WTC11 (cell line): ENCODE measurements at regions not wholly inside any gene's neighbourhood (a gene's known extent, or its start where the extent isn't known, plus 50 kb on each side); places are given as distances from the start of the nearest gene placed in this dataset.
"Not testable (repeated sequence)": the region's sequence is repeated elsewhere in the genome, so short reads cannot be mapped to it uniquely, and the experiment has no call there.

ENCODE experiments used
- ATAC-seq: fragments of 200-7000 bp; cut with Tn5 transposase; 2 replicates; pipeline ENCODE4 v1.10.0; 2021; ENCODE audit warnings: mild to moderate bottlenecking, moderate library complexity
- CTCF ChIA-PET: fragments of 300-600 bp; sonication (Branson Sonifier 250); formaldehyde crosslinking; loops from one replicate; lab custom pipeline; 2021; ENCODE audit warnings: antibody characterized with exemption; lab: Charles Lee
- POLR2A ChIA-PET: fragments of 350-600 bp; sonication (Branson Sonifier 250); formaldehyde crosslinking; loops from one replicate; lab custom pipeline; 2021; ENCODE audit warnings: antibody characterized with exemption; lab: Charles Lee
- DNase-seq: peaks from one replicate; pipeline ENCODE4 v3.0.0; 2021; ENCODE audit warnings: low spot score
- H3K27ac Mint-ChIP-seq: 2 replicates; pipeline ENCODE4 v1.8.0; 2021; ENCODE audit warnings: mixed read lengths
- H3K27me3 Mint-ChIP-seq: 2 replicates; pipeline ENCODE4 v1.8.0; 2021; ENCODE audit warnings: low read depth, mild to moderate bottlenecking, moderate library complexity, mixed read lengths
- H3K36me3 Mint-ChIP-seq: 2 replicates; pipeline ENCODE4 v1.8.0; 2021; ENCODE audit warnings: mixed read lengths
- H3K4me1 Mint-ChIP-seq: 2 replicates; pipeline ENCODE4 v1.8.0; 2022; ENCODE audit warnings: mixed read lengths
- H3K4me3 Mint-ChIP-seq: 2 replicates; pipeline ENCODE4 v1.8.0; 2021; ENCODE audit warnings: mild to moderate bottlenecking, moderate library complexity, mixed read lengths
- H3K9me3 Mint-ChIP-seq: 2 replicates; pipeline ENCODE4 v1.8.0; 2021; ENCODE audit warnings: mixed read lengths
- CBFB ChIP-seq: sonication (generic); formaldehyde crosslinking; IDR thresholded peaks from 2 replicates; pipeline ENCODE4 v1.8.1; 2022; ENCODE audit warnings: mild to moderate bottlenecking, low read depth, missing genetic modification reagents
- CREM ChIP-seq: sonication (generic); formaldehyde crosslinking; IDR thresholded peaks from 2 replicates; pipeline ENCODE4 v1.8.1; 2022; ENCODE audit warnings: mild to moderate bottlenecking, missing genetic modification reagents, moderate library complexity
- ERG ChIP-seq: fragments of 250-450 bp; sonication (Bioruptor Pico); IDR thresholded peaks from 2 replicates; pipeline ENCODE4 v1.8.0; 2021; ENCODE audit warnings: mild to moderate bottlenecking
- FOXJ3 ChIP-seq: sonication (generic); formaldehyde crosslinking; IDR thresholded peaks from 2 replicates; pipeline ENCODE4 v1.9.0; 2021; ENCODE audit warnings: missing genetic modification reagents, mild to moderate bottlenecking, borderline replicate concordance
- GABPB1 ChIP-seq: sonication (generic); formaldehyde crosslinking; IDR thresholded peaks from 2 replicates; pipeline ENCODE4 v1.8.1; 2023; ENCODE audit warnings: mild to moderate bottlenecking, missing genetic modification reagents
- GRHL2 ChIP-seq: fragments of 250-450 bp; sonication (Bioruptor Pico); IDR thresholded peaks from 2 replicates; pipeline ENCODE4 v1.8.0; 2022; ENCODE audit warnings: mild to moderate bottlenecking, moderate library complexity; ENCODE audit not compliant: insufficient replicate concordance, severe bottlenecking
- HMGA2 ChIP-seq: fragments of 250-450 bp; sonication (Bioruptor Pico); IDR thresholded peaks from 2 replicates; pipeline ENCODE4 v1.4.0; 2021; ENCODE audit warnings: mild to moderate bottlenecking, moderate library complexity
- IRF2 ChIP-seq: sonication (generic); formaldehyde crosslinking; IDR thresholded peaks from 2 replicates; pipeline ENCODE4 v1.8.0; 2022; ENCODE audit warnings: low read depth, missing genetic modification reagents, borderline replicate concordance
- MLX ChIP-seq: sonication (generic); formaldehyde crosslinking; IDR thresholded peaks from 2 replicates; pipeline ENCODE4 v1.8.1; 2023; ENCODE audit warnings: mild to moderate bottlenecking, missing genetic modification reagents, moderate library complexity
- OVOL2 ChIP-seq: fragments of 250-450 bp; sonication (Bioruptor Pico); IDR thresholded peaks from 2 replicates; pipeline ENCODE4 v1.9.0; 2021; ENCODE audit warnings: mild to moderate bottlenecking, borderline replicate concordance
- STAT6 ChIP-seq: sonication (generic); formaldehyde crosslinking; conservative IDR thresholded peaks from 2 replicates; pipeline ENCODE4 v1.8.1; 2023; ENCODE audit warnings: mild to moderate bottlenecking, low read depth, missing genetic modification reagents, moderate library complexity
- ZNF396 ChIP-seq: fragments of 250-450 bp; sonication (Bioruptor Pico); IDR thresholded peaks from 2 replicates; pipeline ENCODE4 v1.8.0; 2021; ENCODE audit warnings: mild to moderate bottlenecking, moderate library complexity, borderline replicate concordance

GRCh38 chr2:47626664-47627063, 55.9 kb upstream of the KCNK12 start:
- Mint-ChIP-seq H3K4me1 (peaks cover 6% of the 10 kb centered on the region; the same call in 1 of the 2 replicates), H3K27ac (no peak overlapping the region), H3K9me3 (no peaks in the 10 kb centered on the region), H3K36me3 (no peaks in the 10 kb centered on the region)
- ChIA-PET CTCF (interaction anchor here (1.2 kb wide), 1 partner anchor 27 kb away, joined by 3 read pairs; no protein-coding TSS in a partner anchor), POLR2A (no interaction called here)
- ATAC-seq (no peak), DNase-seq (no peak)
- TF ChIP-seq STAT6 (no peak), HMGA2 (peak; percentile 97)
- TF ChIP-seq, all 79 proteins: peak for 1
- H3K4me3 Mint-ChIP-seq: no peak overlapping the region
- no peaks in the 10 kb centered on the region; the same call in 1 of the 2 replicates for H3K27me3 Mint-ChIP-seq

GRCh38 chr2:47623140-47623539, 52.4 kb upstream of the KCNK12 start:
- H3K36me3 Mint-ChIP-seq, H3K27me3 Mint-ChIP-seq, H3K9me3 Mint-ChIP-seq, ATAC-seq, POLR2A ChIA-PET, DNase-seq, H3K4me3 Mint-ChIP-seq, CTCF ChIA-PET, H3K27ac Mint-ChIP-seq, H3K4me1 Mint-ChIP-seq: not testable (repeated sequence)

GRCh38 chr2:47620770-47621437, 50.1 kb upstream of the KCNK12 start:
- Mint-ChIP-seq H3K9me3 (no peaks in the 10 kb centered on the region), H3K27me3 (no peaks in the 10 kb centered on the region), H3K27ac (no peak overlapping the region), H3K4me1 (peaks cover 27% of the 10 kb centered on the region), H3K4me3 (no peak overlapping the region), H3K36me3 (no peaks in the 10 kb centered on the region)
- CTCF ChIA-PET: interaction anchor here (0.8 to 1.6 kb wide), 2 partner anchors 33 kb away, joined by 3 read pairs; no protein-coding TSS in a partner anchor
- TF ChIP-seq OVOL2 (CRISPR knock-in tag) (no peak), GRHL2 (CRISPR knock-in tag) (no peak), FOXJ3 (CRISPR knock-in tag) (no peak), ZNF396 (CRISPR knock-in tag) (no peak), CREM (CRISPR knock-in tag) (no peak), CBFB (CRISPR knock-in tag) (no peak), IRF2 (no peak), MLX (CRISPR knock-in tag) (no peak), ERG (no peak), GABPB1 (CRISPR knock-in tag) (no peak)
- POLR2A ChIA-PET: no interaction called here
- ATAC-seq (peak; percentile 38), DNase-seq (no peak)
